Iris pigment epithelial cell (primary cell): ENCODE measurements at regions not wholly inside any gene's neighbourhood (a gene's known extent, or its start where the extent isn't known, plus 50 kb on each side); places are given as distances from the start of the nearest gene placed in this dataset.
A peak's percentile ranks its signal among the peaks of the same experiment; 100 is the strongest.
"Not testable (repeated sequence)": the region's sequence is repeated elsewhere in the genome, so short reads cannot be mapped to it uniquely, and the experiment has no call there.

Source experiments
- DNase-seq: peaks from one replicate; pipeline ENCODE4 v3.0.0-alpha.2; 2011; ENCODE audit warnings: low read depth

DNA sequence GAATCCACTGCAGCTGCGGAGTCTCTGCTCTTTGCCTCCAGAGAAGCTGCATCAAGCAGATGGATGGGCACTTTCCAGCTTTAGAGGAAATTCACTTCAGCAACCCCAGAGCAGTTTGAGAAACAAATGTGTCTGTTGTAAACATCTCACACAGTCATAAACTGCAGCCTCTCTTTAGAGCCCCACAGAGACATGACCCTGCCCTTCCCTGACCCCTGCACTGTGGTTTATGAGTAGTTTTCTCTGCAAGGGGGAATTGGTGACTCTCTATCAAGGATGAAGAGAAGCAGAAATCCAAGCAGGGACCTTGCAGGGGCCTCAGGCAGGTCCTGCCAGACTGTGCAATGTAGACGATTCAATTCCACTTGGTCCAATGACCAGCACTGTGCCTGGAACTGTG lies 160.2 kb downstream of the SH2D4B start:
- DNase-seq, result no peak

- DNase-seq, result peak; percentile 55
Measured at GRCh38 chr10:80699602-80700039, 161.9 kb downstream of the SH2D4B start.

DNA sequence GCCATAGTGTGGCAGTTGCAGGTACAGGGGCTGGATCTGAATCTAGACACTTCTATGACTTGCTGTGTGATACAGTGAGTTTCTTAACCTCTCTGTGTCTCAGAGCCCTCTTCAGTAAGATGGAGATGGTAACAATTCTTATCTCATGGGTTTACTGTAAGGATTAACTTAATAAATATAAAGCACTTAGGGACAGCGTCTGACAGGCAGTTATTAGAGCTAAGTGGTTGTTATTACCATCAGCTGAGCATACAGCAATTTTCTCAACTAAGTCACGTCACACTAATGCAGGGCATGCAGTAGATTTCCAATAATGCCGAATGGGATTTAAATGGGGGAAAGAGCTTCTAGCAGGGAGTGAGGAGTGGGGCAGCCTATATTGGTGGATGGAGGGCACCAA lies 162.6 kb downstream of the SH2D4B start:
- no peak for DNase-seq

DNA sequence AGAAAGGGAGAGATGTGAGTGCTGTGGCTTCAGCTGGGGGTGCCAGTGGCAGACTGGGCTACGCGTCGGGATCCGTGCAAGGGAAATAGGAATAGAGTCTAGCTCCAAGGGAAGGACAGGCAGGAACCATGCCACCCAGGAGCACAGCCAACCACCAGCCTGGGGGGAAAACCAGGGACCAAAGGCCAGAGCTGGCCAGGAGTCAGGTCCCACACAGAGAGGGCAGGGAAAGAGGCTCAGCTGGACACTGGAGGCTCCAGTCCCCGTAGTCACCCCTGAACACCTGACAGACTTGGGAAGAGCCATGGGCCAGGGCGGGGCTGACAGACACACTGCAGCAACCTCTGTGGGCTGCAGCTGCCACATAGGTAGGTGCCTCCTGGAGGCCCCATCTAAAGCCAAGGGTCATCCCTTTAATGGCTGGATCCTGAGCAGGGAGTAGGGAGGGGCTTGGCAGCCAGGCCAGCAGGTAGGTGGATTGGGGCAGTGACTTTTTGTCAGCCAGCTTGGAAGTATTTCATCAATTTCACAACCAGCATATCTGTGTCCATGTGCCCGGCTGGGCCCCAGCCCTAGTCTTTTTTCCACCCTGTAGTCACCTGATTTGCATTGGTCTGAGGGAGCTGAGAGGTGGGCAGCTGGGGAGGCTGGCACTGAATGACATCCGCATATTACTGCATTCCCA lies 163.2 kb downstream of the SH2D4B start:
- no peak for DNase-seq

- no peak for DNase-seq
Measured at GRCh38 chr10:80701706-80702105, 164.0 kb downstream of the SH2D4B start.

DNA sequence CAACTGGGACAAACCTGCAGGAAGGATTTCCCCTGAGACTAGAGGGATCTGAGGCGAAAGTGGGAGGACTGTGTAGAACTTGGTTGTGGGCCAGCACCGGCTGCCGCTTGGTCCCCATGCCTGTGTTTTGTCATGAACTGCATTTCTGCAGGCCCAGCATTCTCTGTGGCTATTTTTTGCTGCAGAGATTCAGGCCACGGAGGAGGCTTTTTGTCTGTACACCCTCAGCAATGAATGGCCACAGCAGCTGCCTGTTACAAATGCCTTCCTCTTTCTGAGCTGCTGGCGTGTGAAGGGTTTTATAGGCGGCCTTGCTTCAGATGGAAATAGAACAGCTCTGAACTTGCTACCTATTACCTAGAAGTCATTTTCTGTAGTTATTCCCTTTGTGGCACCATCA lies 164.4 kb downstream of the SH2D4B start:
- no peak for DNase-seq

DNA sequence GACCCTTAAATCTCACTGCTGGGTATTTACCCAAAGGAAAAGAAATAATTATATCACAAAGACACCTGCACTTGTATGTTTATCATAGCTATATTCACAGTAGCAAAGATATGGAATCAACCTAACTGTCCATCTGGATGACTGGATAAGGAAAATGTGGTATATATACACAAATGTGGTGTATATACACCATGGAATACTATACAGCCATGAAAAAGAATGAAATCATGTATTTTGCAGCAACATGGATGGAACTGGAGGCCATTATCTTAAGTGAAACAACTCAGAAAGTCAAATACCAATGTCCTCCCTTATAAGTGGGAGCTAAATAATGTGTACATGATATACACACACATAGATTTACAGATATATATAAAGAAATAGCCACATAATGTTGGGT lies 168.2 kb downstream of the SH2D4B start:
- no peak for DNase-seq

- DNase-seq, result no peak
Measured at GRCh38 chr10:80708185-80708584, 170.5 kb downstream of the SH2D4B start.

DNA sequence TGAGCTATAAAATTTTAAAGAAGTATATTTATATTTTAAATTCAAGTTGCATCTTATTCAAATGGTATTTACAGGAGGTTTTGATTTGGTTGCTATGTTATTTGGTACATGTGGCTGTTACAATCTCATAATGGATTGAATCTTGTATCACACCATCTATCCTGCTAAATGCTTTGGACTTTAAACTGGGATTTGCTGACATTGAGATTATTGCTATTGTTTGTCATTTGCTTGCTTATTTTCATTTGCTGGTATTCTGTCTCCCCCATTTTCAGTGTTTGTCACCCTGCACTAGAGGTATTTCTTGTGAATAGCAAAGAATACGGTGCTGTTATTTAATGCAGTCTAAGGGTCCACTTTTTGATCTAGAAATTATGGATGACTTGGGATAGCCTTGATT lies 171.1 kb downstream of the SH2D4B start:
- DNase-seq, result no peak

DNA sequence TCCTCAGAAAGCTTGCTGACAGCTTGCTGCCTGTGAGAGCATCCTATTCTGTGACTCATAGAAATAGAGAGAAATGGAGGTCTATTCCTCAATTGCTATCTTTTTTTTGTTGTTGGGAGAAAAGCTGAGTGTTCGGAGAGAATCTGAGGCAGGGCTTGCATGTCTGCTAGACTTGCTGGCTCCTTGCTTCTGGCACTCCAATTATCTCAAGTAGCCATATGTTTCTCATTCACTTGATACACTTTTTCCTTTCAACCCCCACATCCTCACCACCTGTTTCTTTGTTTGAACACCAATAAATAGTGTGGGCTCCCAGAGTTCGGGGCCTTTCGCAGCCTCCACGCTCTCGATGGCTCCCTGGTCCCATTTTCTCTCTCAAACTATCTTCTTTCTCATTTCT lies 172.2 kb downstream of the SH2D4B start:
- no peak for DNase-seq

DNA sequence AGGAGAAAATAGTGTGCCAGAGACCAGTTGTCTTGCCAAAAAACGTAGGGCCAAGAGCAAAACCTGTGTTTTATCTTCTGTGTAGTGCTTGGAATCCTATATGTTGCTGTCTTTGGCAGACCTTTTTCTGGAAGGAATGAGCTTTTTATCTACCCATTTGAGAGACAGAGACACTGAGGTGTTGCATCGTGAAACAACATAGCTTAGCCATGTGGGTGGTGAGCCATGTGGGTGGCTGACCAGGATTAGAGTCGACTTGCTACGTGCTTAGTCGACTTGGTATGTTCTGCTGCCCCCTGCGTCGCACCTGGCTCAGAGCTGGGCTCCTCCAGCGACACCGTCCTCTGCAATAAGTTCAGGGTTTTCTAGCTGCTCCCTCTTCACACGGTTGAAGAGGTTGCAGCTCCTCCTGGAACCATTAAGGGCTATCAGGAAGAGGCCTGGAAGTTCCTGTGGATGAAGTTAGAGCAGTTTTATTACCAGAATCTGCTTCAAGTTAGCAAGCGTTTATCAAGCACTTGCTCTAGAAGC lies 175.8 kb downstream of the SH2D4B start:
- DNase-seq, result no peak

DNA sequence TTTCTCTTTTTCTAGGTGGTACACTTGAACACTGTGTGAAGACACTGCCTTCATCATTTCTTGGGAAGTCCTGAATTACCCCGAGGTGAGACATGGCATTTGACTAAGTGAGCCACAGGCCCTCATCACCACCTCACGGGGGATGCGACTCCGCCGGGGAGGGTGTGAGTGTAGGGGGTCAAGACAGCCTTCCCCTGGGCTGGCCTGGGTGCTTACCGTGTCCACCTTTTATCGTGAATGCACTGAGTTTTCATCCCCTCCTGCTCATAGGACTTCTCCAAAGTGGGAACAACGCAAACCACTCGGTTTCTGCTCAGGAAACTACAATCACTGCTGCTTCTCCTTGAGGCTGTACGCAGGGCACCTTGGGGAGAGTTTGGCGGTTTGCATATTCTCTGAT lies 176.9 kb downstream of the SH2D4B start:
- no peak for DNase-seq

DNA sequence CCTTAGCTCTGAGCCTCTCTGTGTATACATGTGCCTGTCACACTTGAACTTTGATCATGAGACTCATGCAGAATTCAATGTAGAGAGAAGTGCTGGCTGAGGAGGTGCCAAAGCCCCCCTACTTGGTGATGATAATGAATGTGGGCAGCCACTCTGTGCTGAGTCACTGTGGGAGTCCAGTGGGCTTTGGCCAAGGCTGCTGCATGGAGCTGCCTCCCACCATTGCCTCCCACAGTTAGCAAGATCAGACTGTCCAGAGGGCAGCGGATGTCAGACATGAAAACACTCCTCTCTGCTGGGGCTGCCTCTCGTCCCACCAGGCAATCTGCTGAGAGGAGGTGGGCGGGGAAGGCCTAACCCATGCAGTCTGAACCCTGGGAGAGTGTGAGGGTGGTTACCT lies 180.3 kb downstream of the SH2D4B start:
- DNase-seq, result no peak

- no peak for DNase-seq
Measured at GRCh38 chr10:80719935-80720334, 182.2 kb downstream of the SH2D4B start.

DNA sequence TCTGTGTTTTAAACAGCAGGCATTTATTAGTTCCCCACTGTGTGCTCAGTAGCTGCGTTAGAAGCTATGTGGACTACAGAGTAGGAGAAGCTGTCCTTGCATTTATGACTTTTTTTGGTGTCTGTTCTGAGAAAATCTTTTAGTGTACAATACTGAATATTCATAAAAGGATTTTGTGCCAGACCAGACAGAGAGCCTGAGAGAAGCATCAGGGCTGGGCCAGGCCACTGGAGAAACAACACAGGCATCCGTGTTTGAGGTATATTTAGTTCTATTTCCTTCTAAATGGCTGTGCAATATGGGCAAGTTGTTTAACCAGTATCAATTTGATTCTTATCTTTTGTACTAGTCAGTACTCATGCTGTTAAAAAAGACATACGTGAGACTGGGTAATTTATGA lies 182.8 kb downstream of the SH2D4B start:
- DNase-seq, result no peak

DNA sequence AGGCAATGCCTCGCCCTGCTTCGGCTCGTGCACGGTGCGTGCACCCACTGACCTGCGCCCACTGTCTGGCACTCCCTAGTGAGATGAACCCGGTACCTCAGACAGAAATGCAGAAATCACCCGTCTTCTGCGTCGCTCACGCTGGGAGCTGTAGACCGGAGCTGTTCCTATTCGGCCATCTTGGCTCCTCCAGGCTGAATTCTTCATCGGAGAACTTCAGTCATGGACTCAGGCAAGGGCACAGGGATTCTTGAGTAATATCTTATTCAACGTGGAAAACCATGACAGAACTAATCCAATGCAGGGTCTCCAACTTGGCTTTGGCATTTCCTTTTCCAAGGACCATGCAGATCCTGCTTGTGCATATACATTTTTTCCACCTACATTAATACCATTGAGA lies 190.7 kb downstream of the SH2D4B start:
- DNase-seq, result not testable (repeated sequence)

DNA sequence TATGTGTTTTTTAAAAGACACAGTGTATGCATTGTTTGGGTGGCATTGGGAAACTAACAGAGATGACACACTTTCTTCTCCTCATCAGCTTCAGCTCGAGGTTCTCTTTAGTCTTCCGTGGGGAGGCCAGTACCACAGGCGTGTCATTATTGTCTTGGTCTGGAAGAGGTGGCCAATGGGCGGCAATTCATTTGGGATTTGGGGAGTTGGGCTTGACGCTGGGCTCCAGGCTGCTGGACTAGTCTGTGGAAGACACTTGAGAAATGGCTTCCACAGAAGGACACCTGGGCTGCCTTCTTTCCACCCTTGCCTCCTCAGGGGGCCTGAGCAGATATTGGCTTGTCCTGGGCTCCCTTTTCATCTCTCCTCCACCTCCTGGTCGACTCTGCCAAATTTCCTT lies 192.2 kb downstream of the SH2D4B start:
- DNase-seq, result no peak

GRCh38 chr10:80730522-80730921 lies 192.8 kb downstream of the SH2D4B start:
- DNase-seq, result no peak

DNA sequence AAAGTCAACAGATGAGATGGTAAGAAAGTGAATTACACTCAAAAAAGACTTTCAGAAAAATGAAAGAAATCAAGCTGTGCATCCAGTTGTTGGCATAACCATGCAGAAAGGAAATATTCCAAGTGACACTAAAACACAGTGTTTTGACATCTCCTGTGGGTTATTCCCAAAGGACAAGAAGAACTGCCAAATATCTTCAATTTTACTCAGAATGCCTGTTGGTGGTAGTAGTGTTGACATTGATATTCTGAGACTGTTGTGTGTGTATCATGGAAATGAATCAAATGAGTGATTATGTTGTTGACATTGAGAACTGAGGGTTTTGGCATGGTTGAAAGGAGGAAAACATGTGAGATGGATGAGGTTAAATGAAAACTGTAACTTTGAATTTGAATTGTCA lies 196.9 kb downstream of the SH2D4B start:
- no peak for DNase-seq

GRCh38 chr10:80737209-80737608 lies 199.5 kb downstream of the SH2D4B start:
- DNase-seq, result no peak

GRCh38 chr10:80739328-80739727 lies 201.6 kb downstream of the SH2D4B start:
- DNase-seq, result no peak

DNA sequence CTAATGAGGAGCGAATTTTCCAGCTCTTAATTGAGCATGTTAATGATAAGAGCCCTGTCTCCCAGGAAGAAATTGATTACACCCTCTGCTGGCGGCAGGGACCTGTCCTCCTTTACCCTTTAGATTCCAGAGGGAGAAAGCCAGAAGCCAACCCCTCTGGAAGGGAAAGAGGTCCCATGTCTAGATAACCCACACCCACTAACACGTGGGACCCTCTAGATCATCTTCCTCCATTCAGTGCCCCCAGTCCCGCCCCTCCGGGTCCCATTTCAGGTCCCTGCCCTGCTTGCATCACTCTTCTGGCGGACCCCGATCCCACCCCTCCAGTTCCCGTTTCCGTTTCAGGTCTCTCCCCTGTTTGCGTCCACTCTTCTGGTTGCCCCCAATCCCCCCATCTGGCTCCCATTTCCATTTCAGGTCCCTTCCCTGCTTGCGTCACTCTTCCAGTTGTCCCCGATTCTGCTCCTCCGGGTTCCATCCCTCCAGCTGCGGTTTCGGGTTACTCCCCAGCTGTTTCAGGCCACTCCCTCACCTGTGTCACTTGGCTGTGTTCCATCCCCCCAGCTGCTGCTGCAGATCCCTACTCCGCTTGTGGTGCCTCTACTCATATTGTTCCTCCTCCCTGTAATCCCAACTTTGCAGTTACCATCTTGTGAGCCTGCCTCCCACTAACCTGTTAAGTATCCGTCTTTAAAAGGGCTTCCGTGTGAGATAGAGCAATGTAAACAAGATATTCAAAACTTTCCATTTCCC lies 202.4 kb downstream of the SH2D4B start:
- no peak for DNase-seq

GRCh38 chr10:80741278-80741677 lies 203.6 kb downstream of the SH2D4B start:
- no peak for DNase-seq

GRCh38 chr10:80750268-80750667 lies 212.6 kb downstream of the SH2D4B start:
- no peak for DNase-seq
